ENCODE measurements at regions not wholly inside any gene's neighbourhood (a gene's known extent, or its start where the extent isn't known, plus 50 kb on each side); places are given as distances from the start of the nearest gene placed in this dataset.
"Not testable (repeated sequence)": the region's sequence is repeated elsewhere in the genome, so short reads cannot be mapped to it uniquely, and the experiment has no call there.

- no peak for DNase-seq
Measured at GRCh38 chr10:106378251-106378650, 786.3 kb downstream of the SORCS1 start.

GRCh38 chr10:106370751-106371150, 793.8 kb downstream of the SORCS1 start:
- DNase-seq = no peak

GRCh38 chr10:106360870-106361269, 803.6 kb downstream of the SORCS1 start:
- DNase-seq = no peak

- DNase-seq = no peak
Measured at GRCh38 chr10:106355450-106355849, 809.1 kb downstream of the SORCS1 start.

- DNase-seq = no peak
Measured at GRCh38 chr10:106348933-106349332, 815.6 kb downstream of the SORCS1 start.

- DNase-seq = no peak
Measured at GRCh38 chr10:106347547-106347946, 817.0 kb downstream of the SORCS1 start.

GRCh38 chr10:106343539-106343938, 821.0 kb downstream of the SORCS1 start:
- DNase-seq = not testable (repeated sequence)

- DNase-seq = no peak
Measured at GRCh38 chr10:106341356-106341755, 823.1 kb downstream of the SORCS1 start.

GRCh38 chr10:106338486-106338885, 826.0 kb downstream of the SORCS1 start:
- no peak for DNase-seq

GRCh38 chr10:106336874-106337273, 827.6 kb downstream of the SORCS1 start:
- DNase-seq = no peak

- no peak for DNase-seq
Measured at GRCh38 chr10:106327747-106328146, 836.8 kb downstream of the SORCS1 start.

GRCh38 chr10:106320876-106321275, 843.6 kb downstream of the SORCS1 start:
- no peak for DNase-seq

GRCh38 chr10:106320078-106320477, 844.4 kb downstream of the SORCS1 start:
- no peak for DNase-seq

GRCh38 chr10:106317554-106317953, 847.0 kb downstream of the SORCS1 start:
- DNase-seq = no peak

GRCh38 chr10:106313041-106313440, 851.5 kb downstream of the SORCS1 start:
- DNase-seq = no peak

GRCh38 chr10:106312087-106312486, 852.4 kb downstream of the SORCS1 start:
- no peak for DNase-seq

GRCh38 chr10:106311590-106311989, 852.9 kb downstream of the SORCS1 start:
- DNase-seq = no peak

- DNase-seq = no peak
Measured at GRCh38 chr10:106310596-106310995, 853.9 kb downstream of the SORCS1 start.

GRCh38 chr10:106309376-106309775, 855.1 kb downstream of the SORCS1 start:
- no peak for DNase-seq

- no peak for DNase-seq
Measured at GRCh38 chr10:106308284-106308683, 856.2 kb downstream of the SORCS1 start.

- DNase-seq = no peak
Measured at GRCh38 chr10:106304056-106304455, 860.5 kb downstream of the SORCS1 start.

- no peak for DNase-seq
Measured at GRCh38 chr10:106302961-106303360, 861.5 kb downstream of the SORCS1 start.

- DNase-seq = no peak
Measured at GRCh38 chr10:106301146-106301545, 863.4 kb downstream of the SORCS1 start.

GRCh38 chr10:106296750-106297392, 867.6 kb downstream of the SORCS1 start:
- DNase-seq = no peak

- no peak for DNase-seq
Measured at GRCh38 chr10:106284802-106285587, 879.5 kb downstream of the SORCS1 start.
